GM18873 (cell line): ENCODE measurements at regions not wholly inside any gene's neighbourhood (a gene's known extent, or its start where the extent isn't known, plus 50 kb on each side); places are given as distances from the start of the nearest gene placed in this dataset.

Experiments
- ATAC-seq: cut with Tn5 transposase; IDR thresholded peaks from one replicate; pipeline ENCODE4 v1.9.1; 2021; ENCODE audit warnings: mild to moderate bottlenecking, moderate library complexity, moderate number of reproducible peaks; ENCODE audit not compliant: unreplicated experiment, low FRiP score

- no peak for ATAC-seq
Observed at GRCh38 chr13:33508060-33508459, 222.5 kb upstream of the STARD13 start.

- ATAC-seq = no peak
Observed at GRCh38 chr13:33509642-33510229, 224.2 kb upstream of the STARD13 start.

GRCh38 chr13:33510350-33510970 lies 224.9 kb upstream of the STARD13 start:
- ATAC-seq = no peak

- ATAC-seq = no peak
Observed at GRCh38 chr13:33512880-33513554, 227.5 kb upstream of the STARD13 start.

GRCh38 chr13:33514362-33514761 lies 228.8 kb upstream of the STARD13 start:
- ATAC-seq = no peak

- no peak for ATAC-seq
Observed at GRCh38 chr13:33515146-33515545, 229.6 kb upstream of the STARD13 start.

GRCh38 chr13:33518452-33518851 lies 232.9 kb upstream of the STARD13 start:
- no peak for ATAC-seq

GRCh38 chr13:33519561-33520467 lies 234.3 kb upstream of the STARD13 start:
- no peak for ATAC-seq

GRCh38 chr13:33520468-33520839 lies 234.9 kb upstream of the STARD13 start:
- no peak for ATAC-seq

GRCh38 chr13:33524086-33524485 lies 238.5 kb upstream of the STARD13 start:
- ATAC-seq = no peak

GRCh38 chr13:33525763-33526162 lies 240.2 kb upstream of the STARD13 start:
- no peak for ATAC-seq

GRCh38 chr13:33526718-33527117 lies 241.2 kb upstream of the STARD13 start:
- no peak for ATAC-seq

GRCh38 chr13:33528896-33529295 lies 243.3 kb upstream of the STARD13 start:
- no peak for ATAC-seq

GRCh38 chr13:33531484-33531883 lies 245.9 kb upstream of the STARD13 start:
- no peak for ATAC-seq

- ATAC-seq = no peak
Observed at GRCh38 chr13:33535061-33535460, 249.5 kb upstream of the STARD13 start.

- no peak for ATAC-seq
Observed at GRCh38 chr13:33536601-33537000, 251.0 kb upstream of the STARD13 start.

GRCh38 chr13:33537026-33537425 lies 251.5 kb upstream of the STARD13 start:
- no peak for ATAC-seq

- ATAC-seq = no peak
Observed at GRCh38 chr13:33537676-33538075, 252.1 kb upstream of the STARD13 start.

- no peak for ATAC-seq
Observed at GRCh38 chr13:33541456-33541855, 255.9 kb upstream of the STARD13 start.

GRCh38 chr13:33541962-33542308 lies 256.4 kb upstream of the STARD13 start:
- ATAC-seq = no peak
